Trophoblast cell (in vitro differentiated cells and primary cell): ENCODE measurements at regions not wholly inside any gene's neighbourhood (a gene's known extent, or its start where the extent isn't known, plus 50 kb on each side); places are given as distances from the start of the nearest gene placed in this dataset.

Experiments
- DNase-seq, 2 donors: peaks; one replicate each; pipeline ENCODE4 v3.0.0-alpha.2; 2016
- H2AFZ ChIP-seq: 2 replicates; pipeline ENCODE4 v1.6.1; 2013; ENCODE audit warnings: low read length, moderate library complexity, mild to moderate bottlenecking; ENCODE audit not compliant: insufficient read depth, poor library complexity
- H2AK5ac ChIP-seq: 2 replicates; pipeline ENCODE4 v1.6.1; 2013; ENCODE audit warnings: mild to moderate bottlenecking, low read length
- H2BK120ac ChIP-seq: 2 replicates; pipeline ENCODE4 v1.6.1; 2013; ENCODE audit warnings: low read length, mild to moderate bottlenecking, moderate library complexity; ENCODE audit not compliant: insufficient read depth, poor library complexity
- H2BK12ac ChIP-seq: 2 replicates; pipeline ENCODE4 v1.6.1; 2013; ENCODE audit warnings: mild to moderate bottlenecking, low read length, moderate library complexity
- H2BK5ac ChIP-seq: 2 replicates; pipeline ENCODE4 v1.6.1; 2013; ENCODE audit warnings: low read length, low read depth, moderate library complexity, mild to moderate bottlenecking; ENCODE audit not compliant: poor library complexity
- H3K14ac ChIP-seq: 2 replicates; pipeline ENCODE4 v1.6.1; 2013; ENCODE audit warnings: mild to moderate bottlenecking, low read length
- H3K18ac ChIP-seq: 2 replicates; pipeline ENCODE4 v1.6.1; 2013; ENCODE audit warnings: mild to moderate bottlenecking, low read length
- H3K23ac ChIP-seq: 2 replicates; pipeline ENCODE4 v1.6.1; 2013; ENCODE audit warnings: low read length
- H3K27ac ChIP-seq: 2 replicates; pipeline ENCODE4 v1.5.1; 2013; ENCODE audit warnings: low read depth, mild to moderate bottlenecking, inconsistent platforms, low read length, moderate library complexity
- H3K27me3 ChIP-seq: 2 replicates; pipeline ENCODE4 v1.6.1; 2013; ENCODE audit warnings: inconsistent platforms, mild to moderate bottlenecking, low read length, moderate library complexity; ENCODE audit not compliant: insufficient read depth
- H3K36me3 ChIP-seq, 2 experiments: 1 replicate in 1 of 2; 2 replicates in 1 of 2; pipeline ENCODE4 v1.6.1; 2013; ENCODE audit warnings: low read length in 2 of 2, mild to moderate bottlenecking in 2 of 2, moderate library complexity in 1 of 2; ENCODE audit not compliant: insufficient read depth in 2 of 2, control insufficient read depth in 1 of 2
- H3K4ac ChIP-seq: 2 replicates; pipeline ENCODE4 v1.6.1; 2013; ENCODE audit warnings: low read depth, mild to moderate bottlenecking, low read length, moderate library complexity
- H3K4me1 ChIP-seq, 2 experiments: 1 replicate in 1 of 2; 2 replicates in 1 of 2; pipeline ENCODE4 v1.6.1; 2013; ENCODE audit warnings: low read length in 2 of 2, mild to moderate bottlenecking in 2 of 2, moderate library complexity in 1 of 2; ENCODE audit not compliant: insufficient read depth in 2 of 2, control insufficient read depth in 1 of 2
- H3K4me2 ChIP-seq: 2 replicates; pipeline ENCODE4 v1.6.1; 2013; ENCODE audit warnings: inconsistent platforms, mild to moderate bottlenecking, low read length, moderate library complexity
- H3K4me3 ChIP-seq: 2 replicates; pipeline ENCODE4 v1.5.1; 2013; ENCODE audit warnings: mild to moderate bottlenecking, low read depth, low read length, inconsistent platforms
- H3K79me1 ChIP-seq: one replicate; pipeline ENCODE4 v1.6.1; 2013; ENCODE audit warnings: low read length
- H3K79me2 ChIP-seq: 2 replicates; pipeline ENCODE4 v1.6.1; 2013; ENCODE audit warnings: low read length, mild to moderate bottlenecking; ENCODE audit not compliant: control insufficient read depth, insufficient read depth, poor library complexity
- H3K9ac ChIP-seq: 2 replicates; pipeline ENCODE4 v1.6.1; 2013; ENCODE audit warnings: mild to moderate bottlenecking, low read length
- H3K9me3 ChIP-seq: 2 replicates; pipeline ENCODE4 v1.6.1; 2013; ENCODE audit warnings: low read depth, mild to moderate bottlenecking, control low read depth, inconsistent platforms, low read length; ENCODE audit not compliant: insufficient read depth
- H4K12ac ChIP-seq: 2 replicates; pipeline ENCODE4 v1.6.1; 2013; ENCODE audit warnings: low read depth, mild to moderate bottlenecking, low read length, moderate library complexity
- H4K8ac ChIP-seq: 2 replicates; pipeline ENCODE4 v1.6.1; 2013; ENCODE audit warnings: low read depth, mild to moderate bottlenecking, low read length, moderate library complexity
- H4K91ac ChIP-seq: one replicate; pipeline ENCODE4 v1.6.1; 2013; ENCODE audit warnings: low read depth, mild to moderate bottlenecking, low read length, moderate library complexity
- WGBS: extraction: QIAGEN DNeasy Blood & Tissue Kit; methylation state at CpG from one replicate; pipeline ENCODE4 v1.1.7; 2013; ENCODE audit warnings: missing lambda C conversion rate; ENCODE audit not compliant: insufficient read length, insufficient coverage; ENCODE audit errors: extremely low coverage; 5-methylcytosine and 5-hydroxymethylcytosine counted together

DNA sequence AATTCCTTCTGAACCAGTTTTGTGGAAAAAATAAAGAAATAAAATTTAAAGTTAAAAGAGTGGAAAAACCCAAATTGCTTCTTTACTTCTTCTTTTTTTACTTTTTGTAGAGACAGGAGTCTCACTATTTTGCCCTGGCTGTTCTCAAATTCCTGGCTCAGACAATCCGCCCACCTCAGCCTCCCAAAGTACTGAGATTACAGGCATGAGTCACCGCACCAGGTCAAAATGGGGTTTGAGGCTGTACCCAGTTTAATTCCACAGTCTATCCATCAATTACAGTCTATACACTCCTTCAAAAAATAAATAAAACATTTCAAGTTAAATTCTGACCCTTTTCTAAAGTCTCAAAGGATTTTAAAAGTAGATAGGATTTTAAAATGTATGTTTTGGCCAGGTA lies 120.3 kb downstream of the FAM161A start:
- H3K23ac ChIP-seq: no peak overlapping the region

GRCh38 chr2:61732787-61733186 lies 121.1 kb downstream of the FAM161A start:
- H2BK12ac ChIP-seq: no peak overlapping the region
- H3K4ac ChIP-seq: no peak overlapping the region
- H3K9ac ChIP-seq: no peak overlapping the region
- no peaks in the 10 kb centered on the region for H3K27me3 ChIP-seq
- no peak overlapping the region for H2AK5ac ChIP-seq
- H3K79me1 ChIP-seq: no peaks in the 10 kb centered on the region
- DNase-seq: no peak
- H3K14ac ChIP-seq: no peak overlapping the region
- H4K8ac ChIP-seq: no peak overlapping the region
- no peak overlapping the region for H4K12ac ChIP-seq
- no peaks in the 10 kb centered on the region for H3K9me3 ChIP-seq
- no peak overlapping the region for H2AFZ ChIP-seq
- H4K91ac ChIP-seq: no peak overlapping the region
- H3K27ac ChIP-seq: no peak overlapping the region
- no peak overlapping the region for H3K18ac ChIP-seq
- H3K4me3 ChIP-seq: no peak overlapping the region
- H2BK120ac ChIP-seq: no peak overlapping the region
- H3K4me2 ChIP-seq: no peak overlapping the region
- H3K79me2 ChIP-seq: no peaks in the 10 kb centered on the region
- no peak overlapping the region for H2BK5ac ChIP-seq
- H3K4me1 ChIP-seq: no peaks in the 10 kb centered on the region
- H3K23ac ChIP-seq: no peak overlapping the region
- H3K36me3 ChIP-seq: no peaks in the 10 kb centered on the region

More for the DNA sequence above, 120.3 kb downstream of the FAM161A start:
- H3K14ac ChIP-seq: no peak overlapping the region
- no peak overlapping the region for H3K27ac ChIP-seq
- no peak overlapping the region for H4K12ac ChIP-seq
- no peak for DNase-seq
- no peaks in the 10 kb centered on the region for H3K79me1 ChIP-seq
- no peaks in the 10 kb centered on the region for H3K36me3 ChIP-seq
- no peak overlapping the region for H2AFZ ChIP-seq
- no peaks in the 10 kb centered on the region for H3K9me3 ChIP-seq
- no peaks in the 10 kb centered on the region for H3K79me2 ChIP-seq
- no peaks in the 10 kb centered on the region for H3K4me1 ChIP-seq
- H3K4ac ChIP-seq: no peak overlapping the region
- no peaks in the 10 kb centered on the region for H3K27me3 ChIP-seq
- no peak overlapping the region for H2BK12ac ChIP-seq
- no peak overlapping the region for H2AK5ac ChIP-seq
- H3K18ac ChIP-seq: no peak overlapping the region
- no peak overlapping the region for H4K91ac ChIP-seq
- no peak overlapping the region for H2BK5ac ChIP-seq
- no peak overlapping the region for H2BK120ac ChIP-seq
- H4K8ac ChIP-seq: no peak overlapping the region
- H3K4me3 ChIP-seq: no peak overlapping the region
- H3K4me2 ChIP-seq: no peak overlapping the region
- no CpG with 5 or more reads among the region's 2 CpGs for WGBS
- H3K9ac ChIP-seq: no peak overlapping the region

GRCh38 chr2:61727746-61728145 lies 126.1 kb downstream of the FAM161A start:
- Histone ChIP-seq H3K4me3 (no peak overlapping the region), H3K79me2 (no peaks in the 10 kb centered on the region), H2BK120ac (no peak overlapping the region), H3K4ac (no peak overlapping the region), H3K4me2 (no peak overlapping the region), H3K23ac (no peak overlapping the region), H3K27ac (no peak overlapping the region), H4K12ac (no peak overlapping the region), H3K9ac (no peak overlapping the region), H2AFZ (no peak overlapping the region), H3K14ac (no peak overlapping the region), H3K9me3 (peaks cover 1% of the 10 kb centered on the region), H4K91ac (no peak overlapping the region), H4K8ac (no peak overlapping the region), H2AK5ac (no peak overlapping the region), H2BK5ac (no peak overlapping the region), H3K18ac (no peak overlapping the region), H3K27me3 (no peaks in the 10 kb centered on the region), H3K4me1 (no peaks in the 10 kb centered on the region), H3K79me1 (no peaks in the 10 kb centered on the region), H2BK12ac (no peak overlapping the region), H3K36me3 (no peaks in the 10 kb centered on the region)
- DNase-seq: no peak
- no CpG with 5 or more reads among the region's 1 CpG for WGBS

DNA sequence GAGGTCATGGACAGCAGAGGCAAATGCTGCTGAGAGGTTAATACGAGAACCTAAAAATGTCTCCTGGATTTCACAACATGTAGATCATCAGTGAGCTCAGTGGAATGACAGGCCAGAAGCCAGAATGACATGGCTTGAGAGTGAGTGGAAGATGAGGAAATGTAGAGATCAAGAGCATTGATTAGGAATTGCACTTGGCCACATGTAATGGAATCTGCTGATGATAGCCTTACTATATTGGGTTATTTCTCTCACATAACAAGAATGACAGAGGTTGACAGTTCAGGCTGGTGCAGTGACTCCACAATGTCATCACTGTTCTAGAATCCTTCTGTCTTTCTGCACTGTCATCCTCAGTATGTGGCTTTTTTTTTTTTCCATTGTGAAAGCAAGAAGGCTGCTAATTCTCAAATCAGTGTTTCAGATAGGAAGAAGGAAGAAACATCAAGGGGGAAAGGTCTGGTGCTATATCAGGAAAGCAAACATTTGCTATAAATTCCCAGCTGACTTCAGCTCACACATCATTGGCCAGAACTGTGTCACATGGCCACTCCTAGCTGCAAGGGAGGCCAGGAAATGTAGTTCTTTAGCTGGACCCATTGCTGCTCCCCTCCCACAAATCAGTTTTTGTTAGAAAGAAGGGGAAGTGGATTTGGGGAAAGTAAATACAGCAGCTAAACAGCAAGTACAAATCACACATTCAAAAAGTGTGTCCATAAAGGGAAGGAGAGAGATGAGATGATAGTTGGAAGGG lies 127.2 kb downstream of the FAM161A start:
- H3K79me1 ChIP-seq: no peaks in the 10 kb centered on the region
- H2BK12ac ChIP-seq: no peak overlapping the region
- H3K14ac ChIP-seq: no peak overlapping the region
- no peak overlapping the region for H2AK5ac ChIP-seq
- H2BK120ac ChIP-seq: no peak overlapping the region
- no peaks in the 10 kb centered on the region for H3K4me1 ChIP-seq
- H3K4me3 ChIP-seq: no peak overlapping the region
- no peak overlapping the region for H3K4me2 ChIP-seq
- no peaks in the 10 kb centered on the region for H3K79me2 ChIP-seq
- no peaks in the 10 kb centered on the region for H3K36me3 ChIP-seq
- H2BK5ac ChIP-seq: no peak overlapping the region
- no peak overlapping the region for H3K18ac ChIP-seq
- H4K8ac ChIP-seq: no peak overlapping the region
- H4K12ac ChIP-seq: no peak overlapping the region
- H3K9me3 ChIP-seq: peaks cover 1% of the 10 kb centered on the region
- H3K23ac ChIP-seq: no peak overlapping the region
- no peaks in the 10 kb centered on the region for H3K27me3 ChIP-seq
- H3K9ac ChIP-seq: no peak overlapping the region
- peak; percentile 15 to 75 for DNase-seq
- no CpG with 5 or more reads among the region's 1 CpG for WGBS
- H3K27ac ChIP-seq: no peak overlapping the region
- H3K4ac ChIP-seq: no peak overlapping the region
- no peak overlapping the region for H4K91ac ChIP-seq
- no peak overlapping the region for H2AFZ ChIP-seq
